ENCODE measurements at regions not wholly inside any gene's neighbourhood (a gene's known extent, or its start where the extent isn't known, plus 50 kb on each side); places are given as distances from the start of the nearest gene placed in this dataset.

DNA sequence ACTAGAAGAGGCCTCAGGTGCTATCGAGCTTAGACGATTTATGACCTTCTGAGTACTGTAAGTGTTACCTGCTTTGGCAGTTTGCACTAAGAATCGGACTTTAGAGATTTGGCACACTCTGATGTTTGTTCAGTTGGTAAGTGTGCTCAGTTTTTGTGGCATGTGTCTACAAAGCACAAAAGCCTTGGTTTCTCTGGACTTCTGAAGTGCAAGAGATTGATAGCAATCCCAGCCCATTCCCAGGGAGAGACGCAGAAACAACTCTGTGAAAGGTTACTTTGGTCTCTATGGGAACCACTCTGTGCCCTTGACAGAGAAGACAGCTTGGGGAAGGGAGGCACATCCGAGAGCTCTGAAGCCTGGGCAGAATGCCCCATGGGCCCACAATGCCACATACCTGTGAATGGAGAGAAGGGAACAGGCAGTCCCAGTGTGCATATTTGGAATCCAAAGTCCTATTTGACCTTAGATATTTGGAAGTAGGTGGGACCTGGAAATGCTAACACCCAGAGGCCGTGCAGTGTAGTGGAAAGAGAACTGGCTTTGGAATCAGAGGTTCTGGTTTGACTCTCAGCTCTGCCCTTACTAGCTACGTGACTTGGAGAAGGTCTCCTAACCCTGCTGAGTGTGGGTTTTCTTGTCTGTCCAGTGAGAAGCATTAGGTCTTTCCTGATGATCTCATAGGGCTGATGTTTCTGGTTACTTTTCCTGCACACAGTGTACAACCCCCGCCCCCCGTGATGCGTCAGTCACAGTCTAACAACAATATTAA lies 194.3 kb upstream of the VLDLR start:
- TF ChIP-seq, protein P1, sequence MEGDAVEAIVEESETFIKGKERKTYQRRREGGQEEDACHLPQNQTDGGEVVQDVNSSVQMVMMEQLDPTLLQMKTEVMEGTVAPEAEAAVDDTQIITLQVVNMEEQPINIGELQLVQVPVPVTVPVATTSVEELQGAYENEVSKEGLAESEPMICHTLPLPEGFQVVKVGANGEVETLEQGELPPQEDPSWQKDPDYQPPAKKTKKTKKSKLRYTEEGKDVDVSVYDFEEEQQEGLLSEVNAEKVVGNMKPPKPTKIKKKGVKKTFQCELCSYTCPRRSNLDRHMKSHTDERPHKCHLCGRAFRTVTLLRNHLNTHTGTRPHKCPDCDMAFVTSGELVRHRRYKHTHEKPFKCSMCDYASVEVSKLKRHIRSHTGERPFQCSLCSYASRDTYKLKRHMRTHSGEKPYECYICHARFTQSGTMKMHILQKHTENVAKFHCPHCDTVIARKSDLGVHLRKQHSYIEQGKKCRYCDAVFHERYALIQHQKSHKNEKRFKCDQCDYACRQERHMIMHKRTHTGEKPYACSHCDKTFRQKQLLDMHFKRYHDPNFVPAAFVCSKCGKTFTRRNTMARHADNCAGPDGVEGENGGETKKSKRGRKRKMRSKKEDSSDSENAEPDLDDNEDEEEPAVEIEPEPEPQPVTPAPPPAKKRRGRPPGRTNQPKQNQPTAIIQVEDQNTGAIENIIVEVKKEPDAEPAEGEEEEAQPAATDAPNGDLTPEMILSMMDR (IDR thresholded peaks at IDR 0.05), result peak in 4 of 7 experiments; percentile 16 to 39 (median 31)
- TF ChIP-seq POLR2A (IDR thresholded peaks at IDR 0.05), result peak in 1 of 3 donors; percentile 32

Data from body of pancreas (tissue), 4 donors.